ENCODE measurements at regions not wholly inside any gene's neighbourhood (a gene's known extent, or its start where the extent isn't known, plus 50 kb on each side); places are given as distances from the start of the nearest gene placed in this dataset.

DNA sequence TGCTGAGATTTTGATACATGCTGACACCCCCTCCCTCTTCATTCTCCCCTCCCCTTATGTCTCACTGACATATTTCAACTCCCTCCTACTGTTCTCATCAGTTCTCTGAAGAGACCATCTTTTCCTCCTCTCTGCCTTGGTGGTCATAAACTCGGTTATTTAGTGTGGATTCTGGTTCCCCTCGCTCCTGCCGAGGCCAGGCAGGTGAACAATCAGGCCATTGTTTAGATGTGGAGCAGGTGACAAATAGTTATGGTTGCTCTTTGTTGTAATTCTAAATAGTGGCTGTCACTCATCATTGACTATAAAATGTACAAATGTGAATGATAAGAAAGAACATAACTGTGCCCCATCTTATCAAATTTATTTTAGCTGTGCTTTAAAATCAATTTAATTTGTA is 324.6 kb downstream of the BCOR start:
- no peak overlapping the region for H3K4me3 ChIP-seq
- DNase-seq: no peak
- intact Hi-C loops (cut with DNase I): no loop called here
- WGBS, 3 donors: 56 to 73% (median 64%) methylated on average over 3 of the region's 3 CpGs
- H3K36me3 ChIP-seq: no peaks in the 10 kb centered on the region
- no peaks in the 10 kb centered on the region for H3K9me3 ChIP-seq
- H3K27ac ChIP-seq: no peak overlapping the region
- H3K4me1 ChIP-seq (ENCODE audit: insufficient read depth): peaks cover 5% of the 10 kb centered on the region
- no peaks in the 10 kb centered on the region for H3K27me3 ChIP-seq
- TF ChIP-seq EP300 (IDR thresholded peaks at IDR 0.05) (no peak), CTCF (IDR thresholded peaks at IDR 0.05) (no peak), POLR2A (IDR thresholded peaks at IDR 0.05) (no peak)

- no peak for DNase-seq
- H3K27me3 ChIP-seq: no peaks in the 10 kb centered on the region
- WGBS, 3 donors: 62 to 67% (median 67%) methylated on average over 19 of the region's 19 CpGs
- H3K27ac ChIP-seq: no peak overlapping the region
- no peaks in the 10 kb centered on the region for H3K36me3 ChIP-seq
- intact Hi-C loops (cut with DNase I): no loop called here
- no peaks in the 10 kb centered on the region for H3K9me3 ChIP-seq
- H3K4me1 ChIP-seq (ENCODE audit: insufficient read depth): peaks cover 5% of the 10 kb centered on the region
- no peak overlapping the region for H3K4me3 ChIP-seq
- TF ChIP-seq EP300 (IDR thresholded peaks at IDR 0.05) (no peak), POLR2A (IDR thresholded peaks at IDR 0.05) (no peak), CTCF (IDR thresholded peaks at IDR 0.05) (no peak)
Observed at GRCh38 chrX:39773923-39774773, 323.6 kb downstream of the BCOR start.

- H3K4me3 ChIP-seq: no peak overlapping the region
- WGBS, 3 donors: 67 to 80% (median 79%) methylated on average over 5 of the region's 5 CpGs
- TF ChIP-seq POLR2A (IDR thresholded peaks at IDR 0.05): no peak
- TF ChIP-seq EP300 (IDR thresholded peaks at IDR 0.05): no peak
- no peak for TF ChIP-seq CTCF (IDR thresholded peaks at IDR 0.05)
- H3K27me3 ChIP-seq: no peaks in the 10 kb centered on the region
- no peak overlapping the region for H3K27ac ChIP-seq
- no peak for DNase-seq
- no peaks in the 10 kb centered on the region for H3K36me3 ChIP-seq
- peaks cover 5% of the 10 kb centered on the region for H3K4me1 ChIP-seq (ENCODE audit: insufficient read depth)
- no peaks in the 10 kb centered on the region for H3K9me3 ChIP-seq
- intact Hi-C loops (cut with DNase I): no loop called here
Observed at GRCh38 chrX:39774774-39775328, 322.9 kb downstream of the BCOR start.

DNA sequence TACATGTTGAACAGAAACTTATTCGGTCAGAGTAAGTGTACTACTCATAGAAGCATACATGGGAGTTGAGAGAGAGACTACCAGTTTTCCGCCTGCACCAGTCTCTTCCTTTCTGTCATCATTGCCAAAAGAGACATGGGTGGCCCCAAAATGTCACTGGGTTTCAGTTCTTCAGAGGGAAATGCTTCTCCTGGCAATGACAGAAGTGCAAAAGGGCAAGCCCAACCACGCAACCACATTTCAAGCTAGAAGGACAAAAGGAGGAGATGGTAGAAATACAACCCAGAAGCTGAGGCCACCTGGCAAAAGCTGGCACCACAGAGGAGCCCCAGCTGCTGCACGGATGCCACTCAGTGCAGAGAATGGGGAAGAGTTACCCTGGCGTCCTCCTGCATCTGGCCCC is 320.1 kb downstream of the BCOR start:
- TF ChIP-seq EP300 (IDR thresholded peaks at IDR 0.05) (no peak), CTCF (IDR thresholded peaks at IDR 0.05) (no peak), POLR2A (IDR thresholded peaks at IDR 0.05) (no peak)
- no peaks in the 10 kb centered on the region for H3K9me3 ChIP-seq
- no peaks in the 10 kb centered on the region for H3K36me3 ChIP-seq
- no peaks in the 10 kb centered on the region for H3K27me3 ChIP-seq
- H3K27ac ChIP-seq: no peak overlapping the region
- intact Hi-C loops (cut with DNase I): no loop called here
- H3K4me3 ChIP-seq: no peak overlapping the region
- no peak for DNase-seq
- H3K4me1 ChIP-seq (ENCODE audit: insufficient read depth): no peaks in the 10 kb centered on the region
- WGBS, 3 donors: 81 to 84% (median 84%) methylated on average over 5 of the region's 5 CpGs

Measured in ovary (tissue), 7 donors.